HepG2 (cell line): ENCODE measurements at regions not wholly inside any gene's neighbourhood (a gene's known extent, or its start where the extent isn't known, plus 50 kb on each side); places are given as distances from the start of the nearest gene placed in this dataset.

ENCODE experiments used
- ATAC-seq: fragments of 200-7000 bp; cut with Tn5 transposase; 3 replicates; pipeline ENCODE4 v1.9.1; 2020; ENCODE audit warnings: mild to moderate bottlenecking, moderate library complexity
- BruUV-seq: library from RNA; stranded (reverse); fragments of 400-500 nt; replicated peaks from 2 replicates; lab custom pipeline; 2021; lab: Mats Ljungman, UMichigan
- CTCF ChIA-PET: fragments of 300-600 bp; formaldehyde crosslinking; extraction: SDS; loops from one replicate; lab custom pipeline; 2021; ENCODE audit warnings: low total read pairs, inconsistent platforms, low intra/inter-chr PET ratio; lab: Yijun Ruan, JAX
- POLR2A ChIA-PET: fragments of 350-600 bp; sonication (Branson Sonifier 250); formaldehyde crosslinking; loops from one replicate; lab custom pipeline; 2020; ENCODE audit warnings: antibody characterized with exemption, inconsistent platforms; lab: Yijun Ruan, JAX
- DNase-seq: peaks from one replicate; pipeline ENCODE4 v3.0.0-alpha.2; 2015; ENCODE audit warnings: low spot score
- FAIRE-seq: peaks from 3 replicates; lab custom pipeline; 2011; peaks lifted over from hg19 to GRCh38; lab: Jason Lieb, UNC
- H2AFZ ChIP-seq: one replicate; pipeline ENCODE4 v1.6.1; 2011; ENCODE audit warnings: low read length, inconsistent platforms
- H3K27ac ChIP-seq: fragments of 300-600 bp; 3 replicates; pipeline ENCODE4 v1.8.0; 2011; ENCODE audit warnings: mixed run types, mild to moderate bottlenecking, mixed read lengths, low read length, inconsistent platforms; ENCODE audit not compliant: insufficient read depth; ENCODE audit errors: extremely low read length
- H3K27me3 ChIP-seq, 2 experiments: fragments of 200-600 bp in 1 of 2; 2 replicates in 1 of 2; 3 replicates in 1 of 2; pipeline versions ENCODE4 v1.6.0 to v1.8.0; 2011; ENCODE audit warnings: low read length in 2 of 2, mild to moderate bottlenecking in 2 of 2, moderate library complexity in 2 of 2, inconsistent platforms in 1 of 2; ENCODE audit not compliant: insufficient read depth in 2 of 2, control insufficient read depth in 1 of 2
- H3K36me3 ChIP-seq, 2 experiments: fragments of 200-600 bp in 1 of 2; replicated peaks in 1 of 2; 2 replicates in 1 of 2; 3 replicates in 1 of 2; pipeline versions ENCODE4 v1.5.1 to v1.8.0; 2011; ENCODE audit warnings: low read length in 2 of 2, inconsistent platforms in 1 of 2; ENCODE audit not compliant: insufficient read depth in 2 of 2, control insufficient read depth in 1 of 2
- H3K4me1 ChIP-seq: 2 replicates; pipeline ENCODE4 v1.5.1; 2012; ENCODE audit warnings: low read length, inconsistent platforms; ENCODE audit not compliant: insufficient read depth
- H3K4me2 ChIP-seq: 2 replicates; pipeline ENCODE4 v1.6.0; 2011; ENCODE audit warnings: low read depth, low read length, inconsistent platforms
- H3K4me3 ChIP-seq, 3 experiments: fragments of 200-600 bp in 1 of 3; sonication (generic), shearing (Covaris generic) in 1 of 3; replicated peaks in 1 of 3; 2 replicates each; pipeline ENCODE4 v1.5.1; 2011 to 2016; ENCODE audit warnings: low read length in 3 of 3, inconsistent platforms in 2 of 3, low read depth in 2 of 3, mild to moderate bottlenecking in 2 of 3, control low read depth in 1 of 3, mixed read lengths in 1 of 3; ENCODE audit not compliant: insufficient read depth in 1 of 3
- H3K79me2 ChIP-seq: one replicate; pipeline ENCODE4 v1.6.1; 2011; ENCODE audit warnings: low read length, inconsistent platforms; ENCODE audit not compliant: insufficient read depth
- H3K9ac ChIP-seq: 2 replicates; pipeline ENCODE4 v1.6.0; 2011; ENCODE audit warnings: mild to moderate bottlenecking, low read depth, low read length, inconsistent platforms; ENCODE audit not compliant: insufficient read depth
- H3K9me3 ChIP-seq: 2 replicates; pipeline ENCODE4 v1.5.1; 2012; ENCODE audit warnings: mild to moderate bottlenecking, low read length
- H4K20me1 ChIP-seq: 2 replicates; pipeline ENCODE4 v1.6.0; 2011; ENCODE audit warnings: inconsistent platforms, mild to moderate bottlenecking, low read length, moderate library complexity; ENCODE audit not compliant: insufficient read depth
- CEBPG ChIP-seq: IDR thresholded peaks from 2 replicates; pipeline ENCODE4 v1.6.1; 2016
- DNMT1 ChIP-seq: sonication (generic); formaldehyde crosslinking; IDR thresholded peaks from 2 replicates; pipeline ENCODE4 v1.5.1; 2020; ENCODE audit warnings: mild to moderate bottlenecking, missing genetic modification reagents
- HDAC6 ChIP-seq: fragments of 200-600 bp; sonication (generic); IDR thresholded peaks from 2 replicates; pipeline ENCODE4 v1.7.0; 2017; ENCODE audit warnings: mild to moderate bottlenecking, antibody characterized with exemption, low read length, low read depth
- MIXL1 ChIP-seq: IDR thresholded peaks from 2 replicates; pipeline ENCODE4 v1.6.1; 2016
- MTA1 ChIP-seq: sonication (generic); formaldehyde crosslinking; IDR thresholded peaks from 2 replicates; pipeline ENCODE4 v1.4.0; 2020; ENCODE audit warnings: missing genetic modification reagents, mild to moderate bottlenecking, borderline replicate concordance
- PITX1 ChIP-seq: sonication (generic); formaldehyde crosslinking; IDR thresholded peaks from 2 replicates; pipeline ENCODE4 v1.5.1; 2020; ENCODE audit warnings: mild to moderate bottlenecking, missing genetic modification reagents
- POLR2AphosphoS2 ChIP-seq: IDR thresholded peaks from 2 replicates; pipeline ENCODE4 v1.6.1; 2011; ENCODE audit warnings: low read depth, low read length, improper control_type of control experiment
- RARA ChIP-seq: IDR thresholded peaks from 2 replicates; pipeline ENCODE4 v1.6.1; 2016; ENCODE audit warnings: missing genetic modification reagents, missing compliant biosample characterization
- SATB2 ChIP-seq: sonication (generic); formaldehyde crosslinking; IDR thresholded peaks from 2 replicates; pipeline ENCODE4 v1.5.0; 2020; ENCODE audit warnings: missing genetic modification reagents
- SNRNP70 ChIP-seq: fragments of 200-400 bp; formaldehyde crosslinking; IDR thresholded peaks from 2 replicates; pipeline ENCODE4 v1.6.1; 2017; ENCODE audit warnings: mild to moderate bottlenecking, low read depth, low read length, moderate library complexity
- ZC3H4 ChIP-seq: sonication (generic); formaldehyde crosslinking; IDR thresholded peaks from 2 replicates; pipeline ENCODE4 v1.4.0; 2020; ENCODE audit warnings: missing genetic modification reagents, borderline replicate concordance
- ZFP36L1 ChIP-seq: sonication (generic); formaldehyde crosslinking; IDR thresholded peaks from 2 replicates; pipeline ENCODE4 v1.8.0; 2022; ENCODE audit warnings: mild to moderate bottlenecking, missing genetic modification reagents, moderate library complexity
- ZFP82 ChIP-seq: sonication (generic); formaldehyde crosslinking; IDR thresholded peaks from 2 replicates; pipeline ENCODE4 v1.5.1; 2020; ENCODE audit warnings: mild to moderate bottlenecking, missing genetic modification reagents, borderline replicate concordance
- ZNF256 ChIP-seq: sonication (generic); formaldehyde crosslinking; conservative IDR thresholded peaks from 2 replicates; pipeline ENCODE4 v1.4.0; 2020; ENCODE audit warnings: missing genetic modification reagents
- ZNF264 ChIP-seq: sonication (generic); formaldehyde crosslinking; IDR thresholded peaks from 2 replicates; pipeline ENCODE4 v1.4.0; 2020; ENCODE audit warnings: missing genetic modification reagents
- ZNF30 ChIP-seq: sonication (generic); formaldehyde crosslinking; IDR thresholded peaks from 2 replicates; pipeline ENCODE4 v1.5.0; 2020; ENCODE audit warnings: mild to moderate bottlenecking, missing genetic modification reagents
- ZNF432 ChIP-seq: sonication (generic); formaldehyde crosslinking; IDR thresholded peaks from 2 replicates; pipeline ENCODE4 v1.5.0; 2020; ENCODE audit warnings: missing genetic modification reagents, mild to moderate bottlenecking, borderline replicate concordance
- ZNF724P ChIP-seq: sonication (generic); formaldehyde crosslinking; IDR thresholded peaks from 2 replicates; pipeline ENCODE4 v1.8.0; 2022; ENCODE audit warnings: missing genetic modification reagents, borderline replicate concordance
- ZNF781 ChIP-seq: sonication (generic); formaldehyde crosslinking; IDR thresholded peaks from 2 replicates; pipeline ENCODE4 v1.5.1; 2020; ENCODE audit warnings: borderline replicate concordance, mild to moderate bottlenecking, missing genetic modification reagents; ENCODE audit errors: not compliant biosample characterization
- in situ Hi-C: cut with HindIII; loops from 2 replicates; pipeline ENCODE4 v1.10.0; 2017; ENCODE audit warnings: low pct_unique_long_range_greater_than_20kb; ENCODE audit not compliant: extremely low pct_ligation_motif_present
- intact Hi-C: fragments of 100-400 bp; cut with micrococcal nuclease; formaldehyde crosslinking; loops from one replicate; pipeline ENCODE4 v1.10.0; 2022; ENCODE audit not compliant: unreplicated experiment
- TF ChIP-seq, protein P1 (sequence below): IDR thresholded peaks from 2 replicates; pipeline ENCODE4 v1.6.1; 2016; ENCODE audit warnings: missing genetic modification reagents, missing compliant biosample characterization
- TF ChIP-seq, protein P2 (sequence below): sonication (generic); formaldehyde crosslinking; IDR thresholded peaks from 2 replicates; pipeline ENCODE4 v1.8.1; 2023; ENCODE audit warnings: mild to moderate bottlenecking, missing genetic modification reagents
- TF ChIP-seq, protein P3 (sequence below): sonication (generic); formaldehyde crosslinking; IDR thresholded peaks from 2 replicates; pipeline ENCODE4 v1.5.0; 2020; ENCODE audit warnings: mild to moderate bottlenecking, missing genetic modification reagents

- TF ChIP-seq, protein P1, sequence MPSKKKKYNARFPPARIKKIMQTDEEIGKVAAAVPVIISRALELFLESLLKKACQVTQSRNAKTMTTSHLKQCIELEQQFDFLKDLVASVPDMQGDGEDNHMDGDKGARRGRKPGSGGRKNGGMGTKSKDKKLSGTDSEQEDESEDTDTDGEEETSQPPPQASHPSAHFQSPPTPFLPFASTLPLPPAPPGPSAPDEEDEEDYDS (CRISPR knock-in tag) = no peak
- no peak for TF ChIP-seq MIXL1 (CRISPR knock-in tag)
- TF ChIP-seq ZNF781 = no peak
Observed at GRCh38 chrX:455673-456072, 69.0 kb upstream of the PPP2R3B start (continued).

DNA sequence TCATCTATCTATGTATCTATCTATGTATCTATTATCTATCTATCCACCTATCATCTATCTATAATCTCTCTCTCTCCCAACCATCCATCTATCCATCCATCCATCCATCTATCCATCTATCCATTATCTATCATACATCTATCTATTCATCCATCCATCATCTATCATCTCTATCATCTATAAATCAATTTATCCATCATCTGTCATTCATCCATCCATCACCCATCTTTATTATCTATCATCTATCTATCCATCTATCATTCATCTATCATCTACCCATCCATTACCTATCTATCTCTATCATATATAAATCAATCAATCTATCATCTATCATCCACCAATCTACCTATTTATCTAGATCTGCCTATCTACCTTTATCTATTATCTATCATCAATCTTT is 69.4 kb upstream of the PPP2R3B start:
- H3K79me2 ChIP-seq = no peaks in the 10 kb centered on the region
- CTCF ChIA-PET = no interaction called here
- no peaks in the 10 kb centered on the region for H4K20me1 ChIP-seq
- FAIRE-seq (no peak), DNase-seq (no peak), ATAC-seq (no peak)
- no peak overlapping the region for H3K27ac ChIP-seq
- no peak overlapping the region for H2AFZ ChIP-seq
- H3K9me3 ChIP-seq = no peaks in the 10 kb centered on the region
- peaks cover 0 to 12% of the 10 kb centered on the region in 2 experiments; a peak in 2 of 5 replicates for H3K27me3 ChIP-seq
- no peak overlapping the region for H3K4me2 ChIP-seq
- no TSS peak for BruUV-seq
- in situ Hi-C loops = no loop called here
- intact Hi-C loops = no loop called here
- H3K4me3 ChIP-seq = no peak overlapping the region
- POLR2A ChIA-PET = no interaction called here
- H3K9ac ChIP-seq = no peak overlapping the region
- no peaks in the 10 kb centered on the region for H3K4me1 ChIP-seq
- H3K36me3 ChIP-seq = no peaks in the 10 kb centered on the region
- TF ChIP-seq SATB2 (CRISPR knock-in tag) (no peak), ZFP36L1 (CRISPR knock-in tag) (no peak), CEBPG (CRISPR knock-in tag) (no peak), ZNF724P (CRISPR knock-in tag) (no peak), ZNF432 (no peak), POLR2AphosphoS2 (no peak), ZC3H4 (CRISPR knock-in tag) (no peak), ZFP82 (CRISPR knock-in tag) (no peak), SNRNP70 (no peak), MTA1 (CRISPR knock-in tag) (no peak), ZNF30 (CRISPR knock-in tag) (no peak), ZNF264 (no peak), DNMT1 (CRISPR knock-in tag) (no peak), RARA (CRISPR knock-in tag) (no peak), ZNF256 (CRISPR knock-in tag) (no peak), PITX1 (CRISPR knock-in tag) (no peak), HDAC6 (no peak)
- TF ChIP-seq, protein P2, sequence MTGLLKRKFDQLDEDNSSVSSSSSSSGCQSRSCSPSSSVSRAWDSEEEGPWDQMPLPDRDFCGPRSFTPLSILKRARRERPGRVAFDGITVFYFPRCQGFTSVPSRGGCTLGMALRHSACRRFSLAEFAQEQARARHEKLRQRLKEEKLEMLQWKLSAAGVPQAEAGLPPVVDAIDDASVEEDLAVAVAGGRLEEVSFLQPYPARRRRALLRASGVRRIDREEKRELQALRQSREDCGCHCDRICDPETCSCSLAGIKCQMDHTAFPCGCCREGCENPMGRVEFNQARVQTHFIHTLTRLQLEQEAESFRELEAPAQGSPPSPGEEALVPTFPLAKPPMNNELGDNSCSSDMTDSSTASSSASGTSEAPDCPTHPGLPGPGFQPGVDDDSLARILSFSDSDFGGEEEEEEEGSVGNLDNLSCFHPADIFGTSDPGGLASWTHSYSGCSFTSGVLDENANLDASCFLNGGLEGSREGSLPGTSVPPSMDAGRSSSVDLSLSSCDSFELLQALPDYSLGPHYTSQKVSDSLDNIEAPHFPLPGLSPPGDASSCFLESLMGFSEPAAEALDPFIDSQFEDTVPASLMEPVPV (CRISPR knock-in tag) = no peak
- TF ChIP-seq, protein P3, sequence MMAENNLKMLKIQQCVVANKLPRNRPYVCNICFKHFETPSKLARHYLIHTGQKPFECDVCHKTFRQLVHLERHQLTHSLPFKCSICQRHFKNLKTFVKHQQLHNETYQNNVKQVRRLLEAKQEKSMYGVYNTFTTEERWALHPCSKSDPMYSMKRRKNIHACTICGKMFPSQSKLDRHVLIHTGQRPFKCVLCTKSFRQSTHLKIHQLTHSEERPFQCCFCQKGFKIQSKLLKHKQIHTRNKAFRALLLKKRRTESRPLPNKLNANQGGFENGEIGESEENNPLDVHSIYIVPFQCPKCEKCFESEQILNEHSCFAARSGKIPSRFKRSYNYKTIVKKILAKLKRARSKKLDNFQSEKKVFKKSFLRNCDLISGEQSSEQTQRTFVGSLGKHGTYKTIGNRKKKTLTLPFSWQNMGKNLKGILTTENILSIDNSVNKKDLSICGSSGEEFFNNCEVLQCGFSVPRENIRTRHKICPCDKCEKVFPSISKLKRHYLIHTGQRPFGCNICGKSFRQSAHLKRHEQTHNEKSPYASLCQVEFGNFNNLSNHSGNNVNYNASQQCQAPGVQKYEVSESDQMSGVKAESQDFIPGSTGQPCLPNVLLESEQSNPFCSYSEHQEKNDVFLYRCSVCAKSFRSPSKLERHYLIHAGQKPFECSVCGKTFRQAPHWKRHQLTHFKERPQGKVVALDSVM (CRISPR knock-in tag) = no peak
